HEK293T (cell line): ENCODE measurements at regions not wholly inside any gene's neighbourhood (a gene's known extent, or its start where the extent isn't known, plus 50 kb on each side); places are given as distances from the start of the nearest gene placed in this dataset.
A peak's percentile ranks its signal among the peaks of the same experiment; 100 is the strongest.

ENCODE experiments used
- CTCF ChIA-PET: fragments of 350-600 bp; formaldehyde crosslinking; extraction: SDS; loops from one replicate; lab custom pipeline; 2021; ENCODE audit warnings: antibody characterized with exemption, inconsistent platforms; lab: Yijun Ruan, JAX
- POLR2A ChIA-PET: fragments of 350-600 bp; formaldehyde crosslinking; extraction: SDS; loops from one replicate; lab custom pipeline; 2020; ENCODE audit warnings: antibody characterized with exemption, inconsistent platforms; lab: Yijun Ruan, JAX
- DNase-seq: peaks from one replicate; pipeline ENCODE4 v3.0.0; 2012; ENCODE audit warnings: mixed read lengths; ENCODE audit errors: extremely low spot score
- ARNT ChIP-seq: fragments of 450-650 bp; IDR thresholded peaks from 2 replicates; pipeline ENCODE4 v1.6.1; 2017; ENCODE audit warnings: mild to moderate bottlenecking
- BHLHE40 ChIP-seq: fragments of 450-650 bp; IDR thresholded peaks from 2 replicates; pipeline ENCODE4 v1.6.1; 2016; ENCODE audit warnings: mild to moderate bottlenecking, moderate library complexity, borderline replicate concordance
- CTBP1 ChIP-seq: fragments of 450-650 bp; IDR thresholded peaks from 2 replicates; pipeline ENCODE4 v1.6.1; 2016; ENCODE audit warnings: borderline replicate concordance
- ELF4 ChIP-seq: fragments of 450-650 bp; IDR thresholded peaks from 2 replicates; pipeline ENCODE4 v1.6.1; 2017; ENCODE audit warnings: antibody characterized with exemption
- FOXA1 ChIP-seq: fragments of 450-650 bp; IDR thresholded peaks from 2 replicates; pipeline ENCODE4 v1.6.1; 2016; ENCODE audit warnings: mild to moderate bottlenecking
- FOXK2 ChIP-seq: fragments of 450-650 bp; IDR thresholded peaks from 2 replicates; pipeline ENCODE4 v1.6.1; 2016; ENCODE audit warnings: mild to moderate bottlenecking
- FOXM1 ChIP-seq: fragments of 450-650 bp; IDR thresholded peaks from 2 replicates; pipeline ENCODE4 v1.6.1; 2017; ENCODE audit warnings: mild to moderate bottlenecking, borderline replicate concordance
- HDGF ChIP-seq: fragments of 450-650 bp; IDR thresholded peaks from 2 replicates; pipeline ENCODE4 v1.6.1; 2017; ENCODE audit warnings: antibody characterized with exemption, borderline replicate concordance
- L3MBTL2 ChIP-seq: fragments of 450-650 bp; conservative IDR thresholded peaks from 2 replicates; pipeline ENCODE4 v1.6.1; 2016; ENCODE audit warnings: mild to moderate bottlenecking
- LEF1 ChIP-seq: fragments of 450-650 bp; IDR thresholded peaks from 2 replicates; pipeline ENCODE4 v1.6.1; 2017; ENCODE audit warnings: mild to moderate bottlenecking, borderline replicate concordance
- NFRKB ChIP-seq: fragments of 450-650 bp; IDR thresholded peaks from 2 replicates; pipeline ENCODE4 v1.6.1; 2016; ENCODE audit warnings: mild to moderate bottlenecking, moderate library complexity
- SP1 ChIP-seq: fragments of 450-650 bp; IDR thresholded peaks from 2 replicates; pipeline ENCODE4 v1.6.1; 2017
- SUZ12 ChIP-seq: fragments of 450-650 bp; IDR thresholded peaks from 2 replicates; pipeline ENCODE4 v1.6.1; 2016; ENCODE audit warnings: mild to moderate bottlenecking
- TARDBP ChIP-seq: fragments of 450-650 bp; IDR thresholded peaks from 2 replicates; pipeline ENCODE4 v1.6.1; 2016
- ZNF384 ChIP-seq: fragments of 450-650 bp; IDR thresholded peaks from 2 replicates; pipeline ENCODE4 v1.6.1; 2016
- TF ChIP-seq, protein P1 (sequence below): fragments of 450-650 bp; IDR thresholded peaks from 2 replicates; pipeline ENCODE4 v1.6.1; 2016

DNA sequence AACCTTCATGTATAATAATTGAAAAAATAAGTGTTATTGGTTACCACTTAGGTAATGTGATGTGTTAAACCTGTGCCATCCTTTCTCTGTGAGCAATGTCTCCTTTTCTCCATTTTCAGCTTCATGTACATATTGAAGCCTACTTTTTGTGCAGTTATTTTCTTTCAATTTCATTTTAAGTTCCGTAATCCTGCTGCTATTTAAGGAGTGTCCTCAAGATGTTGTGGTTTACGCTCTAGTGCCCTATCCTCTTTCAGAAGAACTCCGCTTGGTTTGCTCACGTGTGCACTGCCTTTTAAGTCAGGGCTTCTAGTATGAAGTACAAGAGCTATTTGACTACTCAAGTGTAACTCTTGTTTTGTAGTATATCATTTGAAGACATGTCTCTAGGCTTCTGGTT lies 2253.2 kb upstream of the TENM3 start:
- ChIA-PET CTCF (no interaction called here), POLR2A (no interaction called here)
- TF ChIP-seq SUZ12 (no peak), FOXA1 (no peak), BHLHE40 (no peak), ARNT (no peak), ELF4 (no peak), LEF1 (no peak), CTBP1 (no peak), L3MBTL2 (no peak), NFRKB (no peak), HDGF (no peak), TARDBP (no peak), ZNF384 (no peak), FOXK2 (no peak), SP1 (no peak), FOXM1 (no peak)
- TF ChIP-seq, protein P1, sequence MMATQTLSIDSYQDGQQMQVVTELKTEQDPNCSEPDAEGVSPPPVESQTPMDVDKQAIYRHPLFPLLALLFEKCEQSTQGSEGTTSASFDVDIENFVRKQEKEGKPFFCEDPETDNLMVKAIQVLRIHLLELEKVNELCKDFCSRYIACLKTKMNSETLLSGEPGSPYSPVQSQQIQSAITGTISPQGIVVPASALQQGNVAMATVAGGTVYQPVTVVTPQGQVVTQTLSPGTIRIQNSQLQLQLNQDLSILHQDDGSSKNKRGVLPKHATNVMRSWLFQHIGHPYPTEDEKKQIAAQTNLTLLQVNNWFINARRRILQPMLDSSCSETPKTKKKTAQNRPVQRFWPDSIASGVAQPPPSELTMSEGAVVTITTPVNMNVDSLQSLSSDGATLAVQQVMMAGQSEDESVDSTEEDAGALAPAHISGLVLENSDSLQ = no peak
- DNase-seq = no peak

DNA sequence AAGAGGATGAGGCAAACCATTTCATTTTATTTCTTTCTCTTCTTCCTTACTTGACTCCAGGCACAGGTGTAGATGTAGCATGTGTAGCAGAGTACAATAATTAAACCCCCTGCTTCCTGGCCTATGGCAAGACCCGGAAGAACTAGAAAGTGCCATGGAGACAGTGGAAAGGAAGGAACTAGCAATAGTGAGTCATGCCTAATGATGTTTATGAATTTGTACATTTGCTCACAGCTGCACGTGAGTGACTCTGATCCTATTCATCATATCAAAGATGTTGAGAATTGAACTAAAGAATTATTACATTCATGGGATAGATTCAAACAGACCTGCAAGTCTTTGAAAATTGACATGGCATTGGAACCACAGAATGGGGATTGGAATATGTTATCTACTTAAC lies 2233.9 kb upstream of the TENM3 start:
- ChIA-PET CTCF (no interaction called here), POLR2A (no interaction called here)
- DNase-seq = no peak
- no peak for TF ChIP-seq LEF1
- no peak for TF ChIP-seq CTBP1
- no peak for TF ChIP-seq TARDBP
- no peak for TF ChIP-seq SP1
- TF ChIP-seq FOXM1 = no peak
- no peak for TF ChIP-seq ZNF384
- TF ChIP-seq HDGF = no peak
- TF ChIP-seq NFRKB = no peak
- no peak for TF ChIP-seq FOXA1
- TF ChIP-seq ELF4 = no peak
- TF ChIP-seq BHLHE40 = no peak
- no peak for TF ChIP-seq ARNT
- TF ChIP-seq L3MBTL2 = no peak
- TF ChIP-seq, protein P1 = no peak
- no peak for TF ChIP-seq SUZ12
- TF ChIP-seq FOXK2 = no peak

DNA sequence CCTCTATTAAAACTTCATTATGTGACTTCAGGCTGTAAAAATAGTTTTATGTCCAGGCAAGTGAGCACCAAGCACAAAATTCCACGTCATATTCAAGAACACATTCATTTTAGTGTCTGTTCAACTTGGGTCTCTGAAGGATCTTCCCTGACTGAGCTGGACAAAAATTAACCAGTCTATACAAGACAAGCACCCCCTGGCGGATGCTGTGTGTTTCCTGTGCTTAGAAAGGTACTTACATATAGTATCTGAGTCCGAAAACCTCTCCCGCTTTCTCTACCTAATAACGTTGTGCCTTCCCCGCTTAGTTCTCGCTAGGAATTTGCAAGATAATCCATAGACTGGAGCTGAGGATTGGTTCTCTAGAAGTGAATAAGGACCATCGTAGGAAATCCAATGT lies 2214.5 kb upstream of the TENM3 start:
- CTCF ChIA-PET = interaction anchor here (0.5 to 1.3 kb wide), 4 partner anchors 15 to 26 kb away, joined by 3 to 4 read pairs (median 4); no protein-coding TSS in a partner anchor
- DNase-seq = peak; percentile 41
- POLR2A ChIA-PET = no interaction called here
- TF ChIP-seq ARNT = no peak
- no peak for TF ChIP-seq FOXM1
- TF ChIP-seq, protein P1 = no peak
- TF ChIP-seq ELF4 = no peak

DNA sequence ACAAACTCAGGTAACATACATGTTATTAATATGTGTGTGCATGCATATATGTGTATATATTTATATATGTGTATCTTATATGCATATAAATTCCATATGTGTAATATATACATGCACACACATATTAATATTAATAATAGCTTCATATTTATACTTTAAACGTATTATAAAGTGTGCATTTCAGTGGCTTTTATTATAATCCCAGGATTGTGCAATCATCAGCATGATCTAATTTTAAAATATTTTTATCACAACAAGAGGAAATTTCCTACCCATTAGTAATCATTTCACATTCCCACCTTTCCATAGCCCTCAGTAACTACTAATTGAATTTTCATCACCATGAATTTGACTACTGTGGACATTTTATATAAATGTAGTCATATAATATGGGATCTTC lies 2211.9 kb upstream of the TENM3 start:
- TF ChIP-seq, protein P1 = no peak
- TF ChIP-seq TARDBP (no peak), ZNF384 (no peak), NFRKB (no peak), ARNT (no peak), SUZ12 (no peak), FOXA1 (no peak), SP1 (no peak), FOXK2 (no peak), ELF4 (no peak), HDGF (no peak), BHLHE40 (no peak), LEF1 (no peak)
- DNase-seq = no peak
- CTCF ChIA-PET = no interaction called here
- POLR2A ChIA-PET = no interaction called here

DNA sequence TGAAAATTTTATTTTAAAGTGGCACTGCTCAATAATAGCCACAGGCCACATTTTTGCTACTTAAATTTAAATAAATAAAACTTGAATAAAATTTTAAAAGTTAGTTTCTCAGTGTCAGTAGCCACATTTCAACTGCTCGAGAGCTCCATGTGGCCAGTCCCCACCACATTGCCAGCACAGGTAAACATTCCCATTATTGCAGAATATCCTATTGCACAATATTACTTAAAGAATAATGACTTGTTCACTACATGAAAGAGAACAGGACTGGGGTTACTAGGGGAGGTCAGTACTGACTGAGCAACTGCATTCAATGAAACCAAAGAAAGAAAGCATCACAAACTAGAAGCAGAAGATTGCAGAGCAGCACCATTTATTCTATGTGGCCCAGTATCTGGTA lies 2201.6 kb upstream of the TENM3 start:
- DNase-seq = no peak
- no peak for TF ChIP-seq SP1
- no peak for TF ChIP-seq SUZ12
- TF ChIP-seq CTBP1 = no peak
- TF ChIP-seq FOXK2 = no peak
- TF ChIP-seq, protein P1 = no peak
- no peak for TF ChIP-seq HDGF
- no peak for TF ChIP-seq ELF4
- no peak for TF ChIP-seq FOXA1
- TF ChIP-seq L3MBTL2 = no peak
- TF ChIP-seq ARNT = no peak
- no peak for TF ChIP-seq FOXM1
- TF ChIP-seq ZNF384 = no peak
- ChIA-PET CTCF (no interaction called here), POLR2A (no interaction called here)

DNA sequence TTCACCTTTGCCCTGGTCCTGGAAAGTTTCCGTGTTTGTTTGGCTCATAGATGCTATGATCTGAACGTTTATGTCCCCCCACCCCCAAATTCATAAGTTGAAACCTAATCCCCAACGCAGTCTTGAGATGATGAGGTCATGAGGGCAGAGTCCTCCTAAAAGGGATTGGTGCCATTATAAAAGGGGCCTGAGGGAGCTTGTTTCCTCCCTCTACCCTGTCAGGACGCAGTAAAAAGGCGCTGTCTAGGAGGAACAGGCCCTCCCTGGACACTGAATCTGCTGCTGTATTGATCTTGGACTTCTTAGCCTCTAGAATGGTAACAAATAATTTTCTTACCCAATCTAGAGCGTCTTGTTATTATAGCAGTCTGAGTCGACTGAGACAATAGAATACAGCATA lies 2190.6 kb upstream of the TENM3 start:
- no peak for DNase-seq
- CTCF ChIA-PET = no interaction called here
- POLR2A ChIA-PET = no interaction called here
- TF ChIP-seq L3MBTL2 = no peak
